Erythroblast (primary cell): ENCODE measurements at regions not wholly inside any gene's neighbourhood (a gene's known extent, or its start where the extent isn't known, plus 50 kb on each side); places are given as distances from the start of the nearest gene placed in this dataset.

Experiments
- GATA1 ChIP-seq: IDR thresholded peaks from 2 replicates; pipeline ENCODE4 v1.6.1; 2011; ENCODE audit warnings: low read depth, mild to moderate bottlenecking, control low read depth, low read length, moderate library complexity
- POLR2A ChIP-seq: IDR thresholded peaks from 2 replicates; pipeline ENCODE4 v1.6.1; 2011; ENCODE audit warnings: mild to moderate bottlenecking, low read length

GRCh38 chr2:129757366-129757914 lies 222.0 kb upstream of the RAB6C start:
- no peak for TF ChIP-seq POLR2A
- no peak for TF ChIP-seq GATA1
